Upper lobe of left lung (tissue), 4 donors: ENCODE measurements at regions not wholly inside any gene's neighbourhood (a gene's known extent, or its start where the extent isn't known, plus 50 kb on each side); places are given as distances from the start of the nearest gene placed in this dataset.

Experiments
- POLR2AphosphoS5 ChIP-seq, 2 donors: sonication (generic); formaldehyde crosslinking; IDR thresholded peaks; one replicate each; pipeline ENCODE4 v1.5.1; 2017; ENCODE audit warnings: antibody characterized with exemption in 2 of 2
- TF ChIP-seq, protein P1 (sequence below), 6 experiments: fragments of 450-650 bp in 4 of 6; fragments of 200-600 bp in 2 of 6; sonication (generic) in 2 of 6; IDR thresholded peaks; one replicate each; pipeline ENCODE4 v1.5.1; 2016 to 2019; ENCODE audit warnings: antibody characterized with exemption in 6 of 6

DNA sequence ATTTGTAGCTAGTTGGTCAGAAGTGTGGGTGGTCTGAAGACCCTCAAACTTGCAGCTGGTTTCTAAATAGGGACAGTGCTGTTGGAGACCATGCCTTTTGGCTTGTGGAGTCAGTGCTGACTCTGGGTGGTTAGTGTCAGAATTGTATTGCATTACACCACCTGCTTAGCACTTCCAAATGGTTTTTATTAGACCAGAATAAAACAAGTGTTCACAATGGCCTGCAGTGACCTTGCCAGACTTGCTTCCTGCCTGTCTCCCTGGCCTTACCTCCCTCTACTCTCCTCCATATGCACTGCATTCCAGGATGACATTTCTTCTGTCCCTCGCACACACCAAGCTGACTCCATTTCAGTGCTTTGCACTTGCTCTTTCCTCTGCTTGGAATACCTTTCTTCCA is 72.7 kb upstream of the CNIH3 start:
- TF ChIP-seq, protein P1, sequence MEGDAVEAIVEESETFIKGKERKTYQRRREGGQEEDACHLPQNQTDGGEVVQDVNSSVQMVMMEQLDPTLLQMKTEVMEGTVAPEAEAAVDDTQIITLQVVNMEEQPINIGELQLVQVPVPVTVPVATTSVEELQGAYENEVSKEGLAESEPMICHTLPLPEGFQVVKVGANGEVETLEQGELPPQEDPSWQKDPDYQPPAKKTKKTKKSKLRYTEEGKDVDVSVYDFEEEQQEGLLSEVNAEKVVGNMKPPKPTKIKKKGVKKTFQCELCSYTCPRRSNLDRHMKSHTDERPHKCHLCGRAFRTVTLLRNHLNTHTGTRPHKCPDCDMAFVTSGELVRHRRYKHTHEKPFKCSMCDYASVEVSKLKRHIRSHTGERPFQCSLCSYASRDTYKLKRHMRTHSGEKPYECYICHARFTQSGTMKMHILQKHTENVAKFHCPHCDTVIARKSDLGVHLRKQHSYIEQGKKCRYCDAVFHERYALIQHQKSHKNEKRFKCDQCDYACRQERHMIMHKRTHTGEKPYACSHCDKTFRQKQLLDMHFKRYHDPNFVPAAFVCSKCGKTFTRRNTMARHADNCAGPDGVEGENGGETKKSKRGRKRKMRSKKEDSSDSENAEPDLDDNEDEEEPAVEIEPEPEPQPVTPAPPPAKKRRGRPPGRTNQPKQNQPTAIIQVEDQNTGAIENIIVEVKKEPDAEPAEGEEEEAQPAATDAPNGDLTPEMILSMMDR (IDR thresholded peaks at IDR 0.05), result no peak
- no peak for TF ChIP-seq POLR2AphosphoS5 (IDR thresholded peaks at IDR 0.05)
